NCI-H2196 treated with DMSO at 0.1 percent for 48 hours (cell line): ENCODE measurements at regions not wholly inside any gene's neighbourhood (a gene's known extent, or its start where the extent isn't known, plus 50 kb on each side); places are given as distances from the start of the nearest gene placed in this dataset.
"Not testable (repeated sequence)": the region's sequence is repeated elsewhere in the genome, so short reads cannot be mapped to it uniquely, and the experiment has no call there.

Source experiments
- DNase-seq: peaks from one replicate; lab custom pipeline; 2025; ENCODE audit not compliant: unreplicated experiment; lab: John Stamatoyannopoulos, UW

GRCh38 chr3:66629150-66629981, 128.5 kb upstream of the LRIG1 start:
- no peak for DNase-seq

GRCh38 chr3:66629982-66630368, 129.2 kb upstream of the LRIG1 start:
- DNase-seq = no peak

GRCh38 chr3:66633402-66634381, 132.9 kb upstream of the LRIG1 start:
- no peak for DNase-seq

- DNase-seq = no peak
Measured at GRCh38 chr3:66638717-66639116, 137.9 kb upstream of the LRIG1 start.

- no peak for DNase-seq
Measured at GRCh38 chr3:66639809-66640356, 139.1 kb upstream of the LRIG1 start.

GRCh38 chr3:66642019-66642418, 141.2 kb upstream of the LRIG1 start:
- no peak for DNase-seq

- DNase-seq = no peak
Measured at GRCh38 chr3:66642484-66642883, 141.7 kb upstream of the LRIG1 start.

GRCh38 chr3:66644549-66644948, 143.7 kb upstream of the LRIG1 start:
- DNase-seq = no peak

- DNase-seq = no peak
Measured at GRCh38 chr3:66648975-66649374, 148.2 kb upstream of the LRIG1 start.

- not testable (repeated sequence) for DNase-seq
Measured at GRCh38 chr3:66651520-66651919, 150.7 kb upstream of the LRIG1 start.

- DNase-seq = not testable (repeated sequence)
Measured at GRCh38 chr3:66652100-66652499, 151.3 kb upstream of the LRIG1 start.

- no peak for DNase-seq
Measured at GRCh38 chr3:66655044-66655443, 154.2 kb upstream of the LRIG1 start.

GRCh38 chr3:66655671-66656070, 154.8 kb upstream of the LRIG1 start:
- DNase-seq = no peak

- DNase-seq = no peak
Measured at GRCh38 chr3:66656609-66657008, 155.8 kb upstream of the LRIG1 start.

GRCh38 chr3:66659056-66659455, 158.2 kb upstream of the LRIG1 start:
- DNase-seq = no peak

- DNase-seq = no peak
Measured at GRCh38 chr3:66661628-66662027, 160.8 kb upstream of the LRIG1 start.

GRCh38 chr3:66662894-66663293, 162.1 kb upstream of the LRIG1 start:
- DNase-seq = no peak

GRCh38 chr3:66665021-66665695, 164.3 kb upstream of the LRIG1 start:
- no peak for DNase-seq

GRCh38 chr3:66666362-66666761, 165.5 kb upstream of the LRIG1 start:
- no peak for DNase-seq

- DNase-seq = no peak
Measured at GRCh38 chr3:66667263-66667662, 166.4 kb upstream of the LRIG1 start.

- no peak for DNase-seq
Measured at GRCh38 chr3:66671291-66671690, 170.5 kb upstream of the LRIG1 start.
